Activated naive CD4-positive, alpha-beta T cell treated with anti-CD3 and anti-CD28 coated beads, Interleukin-2, amount 50 U/mL, for 24 hours (primary cell): ENCODE measurements at regions not wholly inside any gene's neighbourhood (a gene's known extent, or its start where the extent isn't known, plus 50 kb on each side); places are given as distances from the start of the nearest gene placed in this dataset.
"Not testable (repeated sequence)": the region's sequence is repeated elsewhere in the genome, so short reads cannot be mapped to it uniquely, and the experiment has no call there.

ENCODE experiments used
- H3K27ac Mint-ChIP-seq: one replicate; pipeline ENCODE4 v1.8.0; 2021; ENCODE audit warnings: mild to moderate bottlenecking, mixed read lengths
- H3K27me3 Mint-ChIP-seq: one replicate; pipeline ENCODE4 v1.8.0; 2021; ENCODE audit warnings: mixed read lengths
- H3K36me3 Mint-ChIP-seq: one replicate; pipeline ENCODE4 v1.8.0; 2021; ENCODE audit warnings: mixed read lengths
- H3K4me1 Mint-ChIP-seq: one replicate; pipeline ENCODE4 v1.8.0; 2021; ENCODE audit warnings: mixed read lengths
- H3K4me3 Mint-ChIP-seq: one replicate; pipeline ENCODE4 v1.8.0; 2021; ENCODE audit warnings: mild to moderate bottlenecking, mixed read lengths
- H3K9me3 Mint-ChIP-seq: one replicate; pipeline ENCODE4 v1.8.0; 2021; ENCODE audit warnings: mixed read lengths

GRCh38 chr2:21761361-21761760 lies 637.6 kb downstream of the TDRD15 start:
- H3K4me1 Mint-ChIP-seq, result no peaks in the 10 kb centered on the region
- no peak overlapping the region for H3K27ac Mint-ChIP-seq
- H3K9me3 Mint-ChIP-seq, result no peaks in the 10 kb centered on the region
- no peaks in the 10 kb centered on the region for H3K27me3 Mint-ChIP-seq
- no peaks in the 10 kb centered on the region for H3K36me3 Mint-ChIP-seq
- H3K4me3 Mint-ChIP-seq, result no peak overlapping the region

GRCh38 chr2:21763501-21763900 lies 639.7 kb downstream of the TDRD15 start:
- Mint-ChIP-seq H3K36me3 (no peaks in the 10 kb centered on the region), H3K4me3 (no peak overlapping the region)

GRCh38 chr2:21770787-21771186 lies 647.0 kb downstream of the TDRD15 start:
- Mint-ChIP-seq H3K27me3 (no peaks in the 10 kb centered on the region), H3K4me1 (no peaks in the 10 kb centered on the region), H3K4me3 (no peak overlapping the region), H3K27ac (no peak overlapping the region), H3K36me3 (no peaks in the 10 kb centered on the region), H3K9me3 (peaks cover 5% of the 10 kb centered on the region)

More at GRCh38 chr2:21763501-21763900, 639.7 kb downstream of the TDRD15 start:
- Mint-ChIP-seq H3K4me1 (no peaks in the 10 kb centered on the region), H3K27ac (no peak overlapping the region), H3K27me3 (no peaks in the 10 kb centered on the region), H3K9me3 (peaks cover 2% of the 10 kb centered on the region)

- Mint-ChIP-seq H3K4me1 (no peaks in the 10 kb centered on the region), H3K27me3 (no peaks in the 10 kb centered on the region), H3K27ac (no peak overlapping the region), H3K36me3 (no peaks in the 10 kb centered on the region), H3K9me3 (peaks cover 5% of the 10 kb centered on the region), H3K4me3 (no peak overlapping the region)
Observed at GRCh38 chr2:21772624-21773023, 648.9 kb downstream of the TDRD15 start.

- no peaks in the 10 kb centered on the region for H3K4me1 Mint-ChIP-seq
- H3K4me3 Mint-ChIP-seq, result no peak overlapping the region
- peaks cover 5% of the 10 kb centered on the region for H3K9me3 Mint-ChIP-seq
- H3K27ac Mint-ChIP-seq, result no peak overlapping the region
- H3K27me3 Mint-ChIP-seq, result no peaks in the 10 kb centered on the region
- no peaks in the 10 kb centered on the region for H3K36me3 Mint-ChIP-seq
Observed at GRCh38 chr2:21773168-21773567, 649.4 kb downstream of the TDRD15 start.

GRCh38 chr2:21774691-21775368 lies 651.1 kb downstream of the TDRD15 start:
- no peaks in the 10 kb centered on the region for H3K4me1 Mint-ChIP-seq
- H3K4me3 Mint-ChIP-seq, result no peak overlapping the region
- H3K27me3 Mint-ChIP-seq, result no peaks in the 10 kb centered on the region
- no peak overlapping the region for H3K27ac Mint-ChIP-seq
- no peaks in the 10 kb centered on the region for H3K36me3 Mint-ChIP-seq
- no peaks in the 10 kb centered on the region for H3K9me3 Mint-ChIP-seq

- no peak overlapping the region for H3K27ac Mint-ChIP-seq
- no peaks in the 10 kb centered on the region for H3K4me1 Mint-ChIP-seq
- H3K36me3 Mint-ChIP-seq, result no peaks in the 10 kb centered on the region
- no peaks in the 10 kb centered on the region for H3K27me3 Mint-ChIP-seq
- H3K9me3 Mint-ChIP-seq, result no peaks in the 10 kb centered on the region
- no peak overlapping the region for H3K4me3 Mint-ChIP-seq
Observed at GRCh38 chr2:21779786-21780185, 656.0 kb downstream of the TDRD15 start.

GRCh38 chr2:21781962-21782361 lies 658.2 kb downstream of the TDRD15 start:
- Mint-ChIP-seq H3K4me3 (no peak overlapping the region), H3K27ac (no peak overlapping the region), H3K36me3 (no peaks in the 10 kb centered on the region), H3K27me3 (no peaks in the 10 kb centered on the region), H3K4me1 (no peaks in the 10 kb centered on the region), H3K9me3 (no peaks in the 10 kb centered on the region)

- Mint-ChIP-seq H3K4me1 (no peaks in the 10 kb centered on the region), H3K36me3 (no peaks in the 10 kb centered on the region), H3K9me3 (no peaks in the 10 kb centered on the region), H3K27ac (no peak overlapping the region), H3K27me3 (no peaks in the 10 kb centered on the region), H3K4me3 (no peak overlapping the region)
Observed at GRCh38 chr2:21782866-21783265, 659.1 kb downstream of the TDRD15 start.

GRCh38 chr2:21787941-21788340 lies 664.2 kb downstream of the TDRD15 start:
- Mint-ChIP-seq H3K36me3 (no peaks in the 10 kb centered on the region), H3K27ac (no peak overlapping the region), H3K9me3 (no peaks in the 10 kb centered on the region), H3K4me3 (no peak overlapping the region), H3K4me1 (no peaks in the 10 kb centered on the region), H3K27me3 (no peaks in the 10 kb centered on the region)

- not testable (repeated sequence) for H3K9me3 Mint-ChIP-seq, H3K4me3 Mint-ChIP-seq, H3K4me1 Mint-ChIP-seq, H3K27me3 Mint-ChIP-seq, H3K36me3 Mint-ChIP-seq, H3K27ac Mint-ChIP-seq
Observed at GRCh38 chr2:21790311-21790710, 666.5 kb downstream of the TDRD15 start.

- Mint-ChIP-seq H3K4me3 (no peak overlapping the region), H3K27me3 (no peaks in the 10 kb centered on the region), H3K27ac (no peak overlapping the region), H3K9me3 (no peaks in the 10 kb centered on the region), H3K4me1 (no peaks in the 10 kb centered on the region), H3K36me3 (no peaks in the 10 kb centered on the region)
Observed at GRCh38 chr2:21792571-21792970, 668.8 kb downstream of the TDRD15 start.

GRCh38 chr2:21793461-21793860 lies 669.7 kb downstream of the TDRD15 start:
- no peak overlapping the region for H3K27ac Mint-ChIP-seq
- no peaks in the 10 kb centered on the region for H3K4me1 Mint-ChIP-seq
- H3K27me3 Mint-ChIP-seq, result no peaks in the 10 kb centered on the region

GRCh38 chr2:21794611-21795010 lies 670.8 kb downstream of the TDRD15 start:
- no peaks in the 10 kb centered on the region for H3K9me3 Mint-ChIP-seq
- H3K36me3 Mint-ChIP-seq, result no peaks in the 10 kb centered on the region
- no peaks in the 10 kb centered on the region for H3K27me3 Mint-ChIP-seq
- H3K27ac Mint-ChIP-seq, result no peak overlapping the region
- no peak overlapping the region for H3K4me3 Mint-ChIP-seq
- no peaks in the 10 kb centered on the region for H3K4me1 Mint-ChIP-seq

More at GRCh38 chr2:21793461-21793860, 669.7 kb downstream of the TDRD15 start:
- no peak overlapping the region for H3K4me3 Mint-ChIP-seq
- H3K36me3 Mint-ChIP-seq, result no peaks in the 10 kb centered on the region
- no peaks in the 10 kb centered on the region for H3K9me3 Mint-ChIP-seq

GRCh38 chr2:21800356-21800755 lies 676.6 kb downstream of the TDRD15 start:
- no peak overlapping the region for H3K4me3 Mint-ChIP-seq
- no peaks in the 10 kb centered on the region for H3K4me1 Mint-ChIP-seq
- no peaks in the 10 kb centered on the region for H3K9me3 Mint-ChIP-seq

GRCh38 chr2:21803550-21803949 lies 679.8 kb downstream of the TDRD15 start:
- Mint-ChIP-seq H3K27me3 (no peaks in the 10 kb centered on the region), H3K36me3 (no peaks in the 10 kb centered on the region), H3K9me3 (no peaks in the 10 kb centered on the region), H3K4me1 (no peaks in the 10 kb centered on the region), H3K27ac (no peak overlapping the region), H3K4me3 (no peak overlapping the region)

More at GRCh38 chr2:21800356-21800755, 676.6 kb downstream of the TDRD15 start:
- H3K27ac Mint-ChIP-seq, result no peak overlapping the region
- H3K36me3 Mint-ChIP-seq, result no peaks in the 10 kb centered on the region
- H3K27me3 Mint-ChIP-seq, result no peaks in the 10 kb centered on the region

GRCh38 chr2:21804151-21804550 lies 680.4 kb downstream of the TDRD15 start:
- no peaks in the 10 kb centered on the region for H3K4me1 Mint-ChIP-seq
- H3K36me3 Mint-ChIP-seq, result no peaks in the 10 kb centered on the region
- H3K4me3 Mint-ChIP-seq, result no peak overlapping the region
- H3K27me3 Mint-ChIP-seq, result no peaks in the 10 kb centered on the region
- no peaks in the 10 kb centered on the region for H3K9me3 Mint-ChIP-seq
- no peak overlapping the region for H3K27ac Mint-ChIP-seq
